K562 (cell line): ENCODE measurements at regions not wholly inside any gene's neighbourhood (a gene's known extent, or its start where the extent isn't known, plus 50 kb on each side); places are given as distances from the start of the nearest gene placed in this dataset.

Experiments used
- ATAC-seq: fragments of 200-7000 bp; cut with Tn5 transposase; 3 replicates; pipeline ENCODE4 v1.9.1; 2020; ENCODE audit warnings: moderate library complexity
- BruUV-seq: library from RNA; stranded (reverse); fragments of 400-500 nt; replicated peaks from 2 replicates; lab custom pipeline; 2021; lab: Mats Ljungman, UMichigan
- CTCF ChIA-PET: fragments of 300-600 bp; formaldehyde crosslinking; extraction: SDS; loops from one replicate; lab custom pipeline; 2021; ENCODE audit warnings: low intra/inter-chr PET ratio; lab: Yijun Ruan, JAX
- POLR2A ChIA-PET: fragments of 300-600, 350-650 bp; sonication (Branson Sonifier 250); formaldehyde crosslinking; extraction: SDS; loops from one replicate; lab custom pipeline; 2021; ENCODE audit warnings: antibody characterized with exemption, inconsistent platforms; lab: Yijun Ruan, JAX
- DNase-seq, 4 experiments: peaks; one replicate each; pipeline versions ENCODE4 v3.0.0 to v3.0.0-alpha.2; 2011 to 2018; ENCODE audit warnings: low spot score in 3 of 4, mixed read lengths in 3 of 4; ENCODE audit errors: extremely low read depth in 1 of 4
- FAIRE-seq: peaks from 2 replicates; lab custom pipeline; 2011; peaks lifted over from hg19 to GRCh38; lab: Jason Lieb, UNC
- H2AFZ ChIP-seq: 2 replicates; pipeline ENCODE4 v1.6.0; 2011; ENCODE audit warnings: low read depth, low read length, control low read depth, inconsistent platforms
- H3K27ac ChIP-seq: fragments of 200-600 bp; 3 replicates; pipeline ENCODE4 v1.8.0; 2011; ENCODE audit warnings: low read depth, mild to moderate bottlenecking, control low read depth, inconsistent platforms, low read length, moderate library complexity, mixed read lengths; ENCODE audit errors: extremely low read depth
- H3K27me3 ChIP-seq, 2 experiments: fragments of 300-600 bp in 1 of 2; 2 replicates in 1 of 2; 3 replicates in 1 of 2; pipeline versions ENCODE4 v1.6.0 to v1.8.0; 2011; ENCODE audit warnings: inconsistent platforms in 2 of 2, low read length in 2 of 2, mild to moderate bottlenecking in 1 of 2, mixed read lengths in 1 of 2, moderate library complexity in 1 of 2; ENCODE audit not compliant: control insufficient read depth in 2 of 2, insufficient read depth in 2 of 2
- H3K36me3 ChIP-seq: fragments of 300-600 bp; 3 replicates; pipeline ENCODE4 v1.8.0; 2011; ENCODE audit warnings: mild to moderate bottlenecking, low read length, inconsistent platforms; ENCODE audit not compliant: control insufficient read depth, insufficient read depth
- H3K4me1 ChIP-seq, 2 experiments: fragments of 200-600 bp in 1 of 2; replicated peaks in 1 of 2; 2 replicates in 1 of 2; 3 replicates in 1 of 2; pipeline versions ENCODE4 v1.5.1 to v1.8.0; 2011; ENCODE audit warnings: inconsistent platforms in 2 of 2, low read length in 2 of 2, mild to moderate bottlenecking in 1 of 2, mixed read lengths in 1 of 2, moderate library complexity in 1 of 2; ENCODE audit not compliant: control insufficient read depth in 2 of 2, insufficient read depth in 2 of 2
- H3K4me2 ChIP-seq: 2 replicates; pipeline ENCODE4 v1.6.1; 2011; ENCODE audit warnings: low read length, control low read depth, inconsistent platforms, mixed read lengths; ENCODE audit not compliant: insufficient read depth
- H3K4me3 ChIP-seq: fragments of 200-600 bp; sonication (generic), shearing (Covaris generic); 2 replicates; pipeline ENCODE4 v1.5.1; 2016; ENCODE audit warnings: control low read depth, inconsistent platforms
- H3K79me2 ChIP-seq: fragments of 200-600 bp; 3 replicates; pipeline ENCODE4 v1.8.0; 2011; ENCODE audit warnings: low read length, inconsistent platforms; ENCODE audit not compliant: control insufficient read depth, insufficient read depth
- H3K9ac ChIP-seq, 2 experiments: 2 replicates each; pipeline versions ENCODE4 v1.6.0 to v1.6.1; 2011; ENCODE audit warnings: low read depth in 2 of 2, low read length in 2 of 2, control low read depth in 1 of 2, inconsistent platforms in 1 of 2, mild to moderate bottlenecking in 1 of 2, mixed read lengths in 1 of 2; ENCODE audit not compliant: insufficient read depth in 1 of 2
- H3K9me1 ChIP-seq: one replicate; pipeline ENCODE4 v1.6.0; 2011; ENCODE audit warnings: inconsistent platforms, mild to moderate bottlenecking, low read length, moderate library complexity; ENCODE audit not compliant: control insufficient read depth, insufficient read depth
- H3K9me3 ChIP-seq: replicated peaks from 2 replicates; pipeline ENCODE4 v1.5.1; 2011; ENCODE audit warnings: low read depth, low read length, inconsistent platforms; ENCODE audit not compliant: control insufficient read depth, insufficient read depth
- H4K20me1 ChIP-seq: replicated peaks from 2 replicates; pipeline ENCODE4 v1.6.1; 2011; ENCODE audit warnings: low read length, inconsistent platforms, mixed read lengths; ENCODE audit not compliant: control insufficient read depth, insufficient read depth
- CHD1 ChIP-seq: fragments of 200-600 bp; sonication (generic); IDR thresholded peaks from one replicate; pipeline ENCODE4 v1.6.1; 2012; ENCODE audit warnings: mild to moderate bottlenecking, moderate library complexity, low read length, inconsistent platforms
- CHD2 ChIP-seq: IDR thresholded peaks from 2 replicates; pipeline ENCODE4 v1.6.1; 2011; ENCODE audit warnings: low read depth, low read length
- IFI16 ChIP-seq: fragments of 250-450 bp; sonication (Bioruptor Pico); IDR thresholded peaks from 2 replicates; pipeline ENCODE4 v2.1.2; 2022; ENCODE audit warnings: mild to moderate bottlenecking, inconsistent platforms
- NCOA2 ChIP-seq, 2 experiments: fragments of 450-650 bp; IDR thresholded peaks; 2 replicates each; pipeline ENCODE4 v1.6.1; 2018; ENCODE audit warnings: mild to moderate bottlenecking in 2 of 2, moderate library complexity in 1 of 2; ENCODE audit not compliant: partially characterized antibody in 2 of 2
- NFATC3 ChIP-seq: fragments of 450-650 bp; IDR thresholded peaks from 2 replicates; pipeline ENCODE4 v1.6.1; 2017; ENCODE audit warnings: mild to moderate bottlenecking
- RBM34 ChIP-seq: fragments of 200-400 bp; formaldehyde crosslinking; IDR thresholded peaks from 2 replicates; pipeline ENCODE4 v1.6.1; 2018; ENCODE audit warnings: low read length, borderline replicate concordance; ENCODE audit not compliant: insufficient read depth
- TFE3 ChIP-seq: fragments of 450-650 bp; formaldehyde crosslinking; IDR thresholded peaks from 2 replicates; pipeline ENCODE4 v1.4.0; 2020; ENCODE audit warnings: mild to moderate bottlenecking, mixed read lengths
- ZKSCAN3 ChIP-seq: fragments of 250-450 bp; sonication (Bioruptor Pico); IDR thresholded peaks from 2 replicates; pipeline ENCODE4 v1.4.0; 2020
- ZNF507 ChIP-seq: conservative IDR thresholded peaks from 2 replicates; pipeline ENCODE4 v1.6.1; 2017; ENCODE audit warnings: missing genetic modification characterization, missing compliant biosample characterization
- ZNF551 ChIP-seq: fragments of 250-450 bp; sonication (Bioruptor Pico); IDR thresholded peaks from 2 replicates; pipeline ENCODE4 v1.5.0; 2021; ENCODE audit warnings: mild to moderate bottlenecking, moderate library complexity
- ZNF668 ChIP-seq: fragments of 250-450 bp; sonication (Bioruptor Pico); IDR thresholded peaks from 2 replicates; pipeline ENCODE4 v1.8.0; 2022; ENCODE audit warnings: mild to moderate bottlenecking, inconsistent platforms
- WGBS: fragments of 100-300 bp; shearing (Covaris generic); methylation state at CpG from one replicate; pipeline ENCODE4 v1.1.6; 2016; ENCODE audit warnings: low coverage, mixed read lengths; ENCODE audit not compliant: insufficient coverage; ENCODE audit errors: missing lambda C conversion rate; 5-methylcytosine and 5-hydroxymethylcytosine counted together
- in situ Hi-C: fragments of 300-500 bp; cut with MboI; formaldehyde crosslinking; loops from 4 replicates; pipeline ENCODE4 v1.15.0; 2018; ENCODE audit warnings: inconsistent platforms, mixed read lengths
- intact Hi-C: fragments of 100-400 bp; cut with micrococcal nuclease; formaldehyde crosslinking; loops from 2 replicates; pipeline ENCODE4 v1.14.2; 2022
- TF ChIP-seq, protein P1 (sequence below): fragments of 450-650 bp; conservative IDR thresholded peaks from 2 replicates; pipeline ENCODE4 v1.6.1; 2016; ENCODE audit warnings: missing genetic modification characterization, low read depth, mild to moderate bottlenecking, control low read depth, missing compliant biosample characterization

GRCh38 chr6:169958510-169958909 lies 207.1 kb downstream of the ERMARD start:
- peaks cover 0 to 19% of the 10 kb centered on the region in 2 experiments; a peak in 2 of 5 replicates for H3K4me1 ChIP-seq
- H3K4me2 ChIP-seq: no peak overlapping the region
- under 1% methylated on average over 10 of the region's 10 CpGs for WGBS
- no peak overlapping the region for H3K27ac ChIP-seq
- intact Hi-C loops: no loop called here
- DNase-seq: no peak
- TF ChIP-seq IFI16 (CRISPR knock-in tag) (no peak), ZNF551 (CRISPR knock-in tag) (no peak), CHD1 (no peak), RBM34 (no peak), TFE3 (no peak), ZNF668 (CRISPR knock-in tag) (no peak), NCOA2 (IDR thresholded peaks at IDR 0.05; ENCODE audit: partially characterized antibody in 2 of 2) (no peak), ZNF507 (tag) (no peak), ZKSCAN3 (CRISPR knock-in tag) (no peak), NFATC3 (no peak), CHD2 (no peak)
- TF ChIP-seq, protein P1, sequence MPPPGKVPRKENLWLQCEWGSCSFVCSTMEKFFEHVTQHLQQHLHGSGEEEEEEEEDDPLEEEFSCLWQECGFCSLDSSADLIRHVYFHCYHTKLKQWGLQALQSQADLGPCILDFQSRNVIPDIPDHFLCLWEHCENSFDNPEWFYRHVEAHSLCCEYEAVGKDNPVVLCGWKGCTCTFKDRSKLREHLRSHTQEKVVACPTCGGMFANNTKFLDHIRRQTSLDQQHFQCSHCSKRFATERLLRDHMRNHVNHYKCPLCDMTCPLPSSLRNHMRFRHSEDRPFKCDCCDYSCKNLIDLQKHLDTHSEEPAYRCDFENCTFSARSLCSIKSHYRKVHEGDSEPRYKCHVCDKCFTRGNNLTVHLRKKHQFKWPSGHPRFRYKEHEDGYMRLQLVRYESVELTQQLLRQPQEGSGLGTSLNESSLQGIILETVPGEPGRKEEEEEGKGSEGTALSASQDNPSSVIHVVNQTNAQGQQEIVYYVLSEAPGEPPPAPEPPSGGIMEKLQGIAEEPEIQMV (tag): no peak
- H3K9me1 ChIP-seq: no peaks in the 10 kb centered on the region
- H4K20me1 ChIP-seq: peaks cover 3% of the 10 kb centered on the region
- POLR2A ChIA-PET: interaction anchor here (0.7 kb wide), 1 partner anchor 203 kb away, joined by 3 read pairs; no protein-coding TSS in a partner anchor
- no peak overlapping the region for H3K9ac ChIP-seq
- no peak for ATAC-seq
- H3K4me3 ChIP-seq: no peak overlapping the region
- in situ Hi-C loops: no loop called here
- no TSS peak for BruUV-seq
- no peak for FAIRE-seq
- no peak overlapping the region for H2AFZ ChIP-seq
- H3K9me3 ChIP-seq: no peaks in the 10 kb centered on the region
- CTCF ChIA-PET: no interaction called here
- H3K79me2 ChIP-seq: no peaks in the 10 kb centered on the region
- peaks cover 24 to 70% of the 10 kb centered on the region in 2 experiments; a peak in 4 of 5 replicates for H3K27me3 ChIP-seq
- H3K36me3 ChIP-seq: no peaks in the 10 kb centered on the region
